Activated CD4-positive, alpha-beta T cell treated with anti-CD3 and anti-CD28 coated beads for 1 hour (primary cell): ENCODE measurements at regions not wholly inside any gene's neighbourhood (a gene's known extent, or its start where the extent isn't known, plus 50 kb on each side); places are given as distances from the start of the nearest gene placed in this dataset.
"Not testable (repeated sequence)": the region's sequence is repeated elsewhere in the genome, so short reads cannot be mapped to it uniquely, and the experiment has no call there.

Experiments
- DNase-seq: peaks from one replicate; pipeline ENCODE4 v3.0.0-alpha.2; 2020

DNA sequence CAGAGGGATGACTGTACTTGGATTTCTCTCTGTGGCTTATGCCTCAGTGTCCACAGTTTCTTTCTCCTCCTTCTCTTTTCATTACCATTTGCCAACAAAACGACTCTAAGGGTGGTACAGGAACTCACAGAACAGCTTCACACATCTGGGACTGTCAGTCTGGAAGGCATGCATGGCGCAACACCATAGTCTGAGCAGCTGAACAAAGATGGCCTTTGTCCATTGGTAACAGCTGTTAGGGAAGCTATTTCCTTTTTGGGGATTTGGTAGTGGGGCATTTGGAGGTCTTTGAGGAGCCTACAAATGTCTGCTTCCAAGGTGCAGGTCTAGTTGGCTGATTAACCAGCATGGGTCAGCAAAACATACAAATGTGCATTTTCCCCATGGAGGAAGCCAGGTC lies 81.4 kb upstream of the PCDH8 start:
- DNase-seq, result no peak

DNA sequence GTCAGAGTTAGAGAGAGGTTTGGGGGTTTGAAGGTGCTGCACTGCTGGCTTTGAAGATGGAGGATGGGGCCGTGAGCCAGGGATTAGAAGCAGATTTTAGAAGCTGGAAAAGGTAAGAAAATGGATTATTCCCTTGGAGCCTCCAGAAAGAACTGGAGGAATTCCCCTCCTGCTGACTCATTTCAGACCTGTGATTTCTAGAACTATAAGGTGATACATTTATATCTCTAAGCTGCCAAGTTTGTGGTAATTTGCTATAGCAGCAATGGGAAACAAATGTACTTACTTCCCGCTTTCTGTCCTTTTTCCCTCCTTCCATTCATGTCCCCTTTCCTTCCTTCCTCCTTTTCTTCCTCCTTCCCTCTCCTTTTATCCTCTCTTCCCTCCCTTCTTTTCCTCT lies 78.5 kb upstream of the PCDH8 start:
- no peak for DNase-seq

DNA sequence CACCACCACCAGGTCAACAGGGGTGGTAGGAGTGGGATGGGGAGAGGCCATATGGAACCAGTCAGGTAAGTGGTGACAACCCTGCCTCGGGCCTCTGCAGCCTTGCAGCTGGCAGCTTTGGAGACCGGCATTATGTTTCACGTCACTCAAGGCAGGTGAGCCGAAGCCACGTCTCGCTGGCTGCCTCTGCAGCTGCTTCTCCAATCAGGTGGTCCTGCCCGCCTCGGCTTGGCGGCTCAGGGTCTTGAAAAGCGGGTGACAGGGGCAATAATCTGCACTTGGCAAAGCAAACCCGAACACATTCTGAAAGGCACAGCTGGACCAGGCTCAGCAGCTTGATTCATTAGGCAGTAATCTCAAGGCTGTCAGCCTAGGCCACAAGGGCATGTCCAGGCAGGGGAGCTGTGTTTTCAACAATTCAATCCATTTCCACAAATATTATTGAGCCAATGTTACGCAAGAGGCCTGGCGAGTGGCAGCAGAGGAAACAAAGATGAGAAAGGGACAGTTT lies 77.4 kb upstream of the PCDH8 start:
- no peak for DNase-seq

DNA sequence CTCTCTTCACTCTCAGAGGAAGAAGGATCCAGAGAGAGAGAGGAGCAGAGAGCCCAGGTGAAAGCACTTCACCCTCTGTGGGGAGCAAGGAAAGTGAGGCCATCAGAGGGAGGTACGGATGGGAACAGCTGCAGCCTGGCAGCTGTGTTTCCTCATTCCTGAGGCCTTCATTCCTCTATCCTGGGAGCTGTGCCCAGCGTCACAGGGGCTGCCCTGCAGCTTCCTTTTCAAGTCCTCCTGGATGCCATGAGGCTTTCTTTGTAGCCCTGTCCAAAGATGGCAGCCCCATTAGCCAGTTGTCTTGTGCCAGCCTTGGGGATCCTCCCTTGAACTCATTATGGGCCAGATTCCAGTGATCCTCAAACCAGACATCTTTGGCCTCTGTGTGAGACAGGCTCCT lies 76.8 kb upstream of the PCDH8 start:
- no peak for DNase-seq

DNA sequence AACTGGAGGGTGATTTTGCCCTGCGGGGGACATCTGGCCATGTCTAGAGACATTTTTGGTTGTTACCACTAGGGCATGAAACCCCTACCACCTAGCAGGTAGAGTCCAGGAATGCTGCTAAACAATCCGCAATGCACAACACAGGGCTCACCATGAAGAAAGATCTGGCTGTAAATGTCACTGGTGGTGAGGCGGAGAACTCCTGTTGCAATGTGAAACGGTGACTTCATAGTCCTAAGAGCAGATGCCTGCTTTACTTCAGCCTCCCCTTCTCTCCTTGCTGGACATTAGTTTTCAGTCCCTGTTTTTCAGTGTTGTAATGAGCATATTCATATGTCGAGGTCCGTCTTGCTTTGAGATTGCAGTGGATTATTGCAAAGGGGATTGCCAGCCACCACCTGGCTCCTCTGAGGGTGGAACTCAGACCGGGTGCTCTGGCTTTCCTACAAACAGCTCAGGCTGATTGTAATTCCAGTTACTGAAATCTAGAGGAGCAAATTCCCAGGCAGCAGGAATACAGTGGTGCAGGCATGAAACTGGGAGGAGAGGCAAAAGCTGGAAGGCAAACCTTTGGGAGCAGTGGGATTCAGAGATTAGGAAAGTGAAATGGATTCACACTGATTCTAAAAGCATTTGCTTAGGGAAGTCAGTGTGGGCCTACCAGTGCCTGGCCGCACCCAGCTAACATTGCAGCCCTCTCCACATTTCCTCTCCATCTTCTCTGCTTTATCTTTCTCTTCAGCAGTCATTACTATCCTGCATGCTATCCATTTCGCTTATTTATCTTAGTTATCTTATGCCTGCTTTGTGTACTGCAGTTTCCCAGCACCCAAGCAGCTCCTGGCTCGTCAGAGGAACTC lies 76.1 kb upstream of the PCDH8 start:
- DNase-seq, result no peak

DNA sequence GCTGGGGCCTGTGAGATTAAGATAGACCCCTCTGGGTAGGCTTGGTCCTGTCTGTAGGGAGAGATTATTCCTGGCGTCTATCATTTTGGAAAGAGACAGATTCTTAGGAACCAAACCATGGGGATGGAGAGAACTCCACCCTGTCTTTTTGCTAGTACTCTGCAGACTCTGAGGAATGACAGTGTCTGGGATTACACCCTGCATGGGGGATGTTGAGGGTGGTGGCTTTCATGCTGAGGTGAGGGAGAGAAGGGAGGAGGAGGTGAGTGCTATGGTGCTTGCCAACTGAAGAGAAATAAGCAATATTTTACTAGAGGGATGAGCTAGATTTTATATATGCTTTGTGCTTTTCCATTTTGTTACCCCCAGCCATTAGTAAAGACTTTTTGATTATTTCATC lies 74.5 kb upstream of the PCDH8 start:
- no peak for DNase-seq

DNA sequence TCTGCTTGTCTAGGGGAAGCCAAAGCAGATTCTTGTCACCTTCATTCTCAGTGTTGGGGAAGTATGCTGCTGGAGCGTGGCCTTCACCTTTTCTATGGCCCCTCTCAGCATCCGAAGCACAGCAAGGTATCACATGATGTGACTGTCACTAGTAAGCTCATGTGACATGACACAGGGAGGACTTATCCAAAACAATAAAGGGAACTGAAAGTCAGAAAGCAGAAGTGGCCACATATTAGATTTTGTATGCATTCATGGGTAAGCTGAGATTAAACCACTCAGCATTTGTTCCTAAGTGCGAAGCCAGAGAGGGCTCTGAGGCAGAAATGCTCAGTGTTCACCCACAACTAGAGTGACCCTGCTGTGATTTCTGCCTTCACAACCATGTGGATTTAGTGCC lies 72.8 kb upstream of the PCDH8 start:
- DNase-seq, result no peak

DNA sequence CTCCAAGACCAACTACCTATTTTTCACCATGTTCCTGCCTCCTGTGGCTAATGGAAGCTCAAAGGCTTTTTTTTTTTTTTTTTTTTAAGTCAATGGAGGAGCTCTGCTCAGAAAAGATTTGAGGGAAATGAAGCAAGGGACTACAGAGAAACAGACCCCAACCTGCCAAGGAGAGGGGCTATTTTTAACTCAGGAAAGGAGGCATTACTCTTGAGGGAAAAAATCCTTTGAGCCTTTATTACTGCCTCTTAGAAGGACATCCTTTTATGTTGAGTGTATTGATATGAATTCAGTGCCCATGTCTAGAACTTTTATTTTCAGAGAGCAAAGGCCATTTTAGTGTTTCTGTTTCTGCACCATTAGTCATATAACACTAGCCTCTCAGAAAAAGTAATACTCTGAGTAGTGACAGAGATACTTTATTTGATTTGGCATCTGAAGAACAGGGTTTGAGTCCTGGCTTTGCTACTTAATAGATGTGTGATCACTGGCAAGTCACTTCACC lies 68.1 kb upstream of the PCDH8 start:
- no peak for DNase-seq

DNA sequence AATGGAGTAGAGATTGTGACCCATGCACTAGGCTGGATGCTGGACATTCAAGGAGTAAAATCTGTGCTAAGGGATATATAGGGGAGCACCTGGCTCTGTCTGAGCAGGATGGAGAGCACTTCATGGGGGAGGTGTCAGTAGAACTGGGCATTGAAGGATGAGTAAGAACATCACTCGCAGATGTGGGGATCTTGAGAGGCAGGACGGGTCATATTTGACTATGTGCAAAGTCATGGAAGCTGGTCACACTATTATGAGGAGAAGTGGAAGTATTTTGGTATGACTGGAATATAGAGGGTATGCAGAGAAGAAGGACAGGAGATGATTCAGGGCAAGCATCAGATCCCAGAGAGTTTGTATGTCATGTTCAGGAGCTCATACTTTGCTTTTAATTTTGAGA lies 62.9 kb upstream of the PCDH8 start:
- DNase-seq, result no peak

DNA sequence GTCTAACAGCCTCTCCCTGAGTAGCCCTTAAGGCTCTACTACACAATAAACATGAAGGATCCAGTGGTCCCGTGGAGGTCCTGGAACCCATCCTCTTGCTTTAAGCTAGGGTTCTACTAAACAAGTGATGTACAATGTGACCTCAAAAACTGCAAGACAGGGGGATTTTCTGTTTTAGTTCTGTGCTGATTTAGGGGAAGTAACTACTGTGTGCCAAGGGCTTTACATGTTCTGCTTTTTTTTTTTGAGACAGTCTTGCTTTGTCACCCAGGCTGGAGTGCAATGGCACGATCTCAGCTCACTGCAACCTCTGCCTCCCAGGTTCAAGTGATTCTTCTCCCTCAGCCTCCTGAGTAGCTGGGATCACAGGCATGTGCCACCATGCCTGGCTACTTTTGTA lies 61.9 kb upstream of the PCDH8 start:
- not testable (repeated sequence) for DNase-seq

DNA sequence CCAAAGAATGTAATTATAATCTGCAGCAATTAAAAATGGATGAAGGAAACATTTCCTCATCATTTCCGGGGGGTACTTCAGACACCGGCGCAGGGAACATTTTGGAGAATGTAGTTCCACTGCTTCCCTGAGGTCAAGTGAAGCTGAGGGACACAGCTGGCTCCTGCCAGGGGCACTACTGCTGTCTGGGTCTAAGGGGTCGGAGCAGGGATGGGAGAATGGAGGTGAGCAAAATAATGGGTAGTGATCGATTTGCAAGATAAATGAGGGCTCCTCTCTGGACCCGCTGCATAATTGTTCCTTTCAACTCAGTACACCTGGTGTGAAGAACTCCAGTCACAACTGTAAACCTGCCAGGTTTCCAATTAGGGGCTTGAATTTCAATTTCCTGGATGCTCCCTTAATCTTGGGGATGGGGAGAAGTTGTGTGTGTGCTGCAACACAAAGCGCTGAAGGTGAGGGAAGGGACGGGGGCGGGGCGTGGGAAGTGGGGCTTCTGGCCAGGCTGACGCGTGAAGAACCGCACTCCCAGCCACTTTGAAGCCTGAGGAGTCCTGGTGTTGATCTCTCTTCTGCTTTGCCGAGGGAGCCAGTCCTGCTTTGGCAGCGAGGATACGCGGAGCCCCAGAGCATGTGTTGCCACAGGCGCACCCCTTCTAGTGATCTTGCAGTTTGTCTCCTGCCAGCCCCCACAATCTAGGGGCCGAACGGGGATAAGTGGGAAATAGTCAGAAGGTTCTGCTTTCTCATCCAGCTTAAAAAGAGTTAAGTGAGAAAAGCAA lies 57.9 kb upstream of the PCDH8 start:
- DNase-seq, result no peak

DNA sequence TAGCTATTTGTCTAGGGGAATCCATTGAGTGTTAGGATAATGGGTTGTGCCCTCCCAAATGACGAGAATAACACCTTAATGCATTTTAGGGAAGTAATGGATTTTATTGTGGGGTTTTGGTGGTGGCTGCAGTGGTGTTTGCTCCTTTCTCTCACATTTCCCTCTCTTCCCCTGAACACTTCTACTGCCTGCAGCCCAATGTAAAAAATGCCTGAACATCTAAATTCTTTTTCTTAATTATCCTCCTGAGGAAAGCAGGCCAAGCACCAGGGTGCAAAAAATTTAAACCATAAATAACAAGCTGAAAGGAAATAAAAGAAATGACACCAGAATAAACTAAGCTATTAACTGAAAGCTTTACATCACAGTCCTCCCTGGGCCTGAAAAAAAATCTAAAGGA lies 57.3 kb upstream of the PCDH8 start:
- DNase-seq, result no peak

DNA sequence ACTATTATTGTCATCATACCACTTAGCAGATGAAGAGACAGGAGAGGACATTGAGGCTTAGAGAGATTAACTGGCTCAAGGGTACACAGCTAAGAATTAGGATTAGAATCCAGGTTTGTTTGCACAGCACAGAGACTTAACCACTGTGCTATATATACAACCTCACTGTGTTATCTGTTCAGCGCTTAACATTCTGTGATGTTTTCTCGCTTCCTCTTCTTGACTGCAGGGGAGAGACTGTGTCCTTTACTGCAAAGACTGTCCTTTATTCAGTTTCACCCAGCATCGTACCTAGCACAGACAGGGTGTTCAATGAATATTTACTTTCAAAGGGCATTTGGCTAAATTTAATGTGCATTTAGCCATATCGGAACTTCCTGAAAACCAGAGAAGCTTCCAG lies 54.9 kb upstream of the PCDH8 start:
- no peak for DNase-seq

DNA sequence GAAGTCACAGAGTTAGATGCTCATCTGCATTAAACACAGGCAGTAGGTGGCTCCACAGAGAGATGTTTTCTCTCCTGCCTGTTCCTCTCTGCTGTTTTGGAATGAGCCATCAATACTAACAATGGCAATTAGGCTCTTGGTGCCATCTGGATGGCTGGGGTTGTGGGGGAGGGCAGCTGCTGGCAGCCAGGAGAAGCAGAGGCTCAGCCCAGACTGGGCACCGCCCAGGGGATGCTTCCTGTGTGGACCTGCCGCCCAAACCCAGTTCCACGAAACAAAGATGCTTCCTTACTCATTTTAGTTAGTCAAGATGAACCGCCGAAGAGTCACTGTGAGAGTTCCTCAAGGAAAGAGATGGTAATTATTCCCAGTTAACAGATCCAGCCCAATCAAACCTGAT lies 50.8 kb upstream of the PCDH8 start:
- no peak for DNase-seq
